GM12878 (cell line): ENCODE measurements at regions not wholly inside any gene's neighbourhood (a gene's known extent, or its start where the extent isn't known, plus 50 kb on each side); places are given as distances from the start of the nearest gene placed in this dataset.

Source experiments
- ATAC-seq: fragments of 200-7000 bp; cut with Tn5 transposase; 3 replicates; pipeline ENCODE4 v1.9.1; 2020; ENCODE audit warnings: mild to moderate bottlenecking, moderate library complexity
- BruUV-seq: library from RNA; stranded (reverse); fragments of 400-500 nt; replicated peaks from 2 replicates; lab custom pipeline; 2021; lab: Mats Ljungman, UMichigan
- CTCF ChIA-PET: fragments of 300-600 bp; sonication (Branson Sonifier 250); formaldehyde crosslinking; extraction: SDS; loops from one replicate; lab custom pipeline; 2021; ENCODE audit warnings: inconsistent platforms; lab: Yijun Ruan, JAX
- POLR2A ChIA-PET: fragments of 350-600 bp; formaldehyde crosslinking; extraction: SDS; loops from one replicate; lab custom pipeline; 2021; ENCODE audit warnings: inconsistent platforms; lab: Charles Lee
- RAD21 ChIA-PET: fragments of 300-600 bp; sonication (Branson Sonifier 250); formaldehyde crosslinking; loops from one replicate; lab custom pipeline; 2023; ENCODE audit warnings: antibody characterized with exemption; ENCODE audit not compliant: unreplicated experiment; lab: Charles Lee
- SMC1A ChIA-PET: fragments of 300-600 bp; sonication (Branson Sonifier 250); formaldehyde crosslinking; loops from one replicate; lab custom pipeline; 2023; ENCODE audit not compliant: unreplicated experiment, uncharacterized antibody; lab: Charles Lee
- DNase-seq: peaks from one replicate; pipeline ENCODE4 v3.0.0-alpha.2; 2011; ENCODE audit warnings: low read depth, low spot score
- FAIRE-seq: peaks from 3 replicates; lab custom pipeline; 2011; peaks lifted over from hg19 to GRCh38; lab: Jason Lieb, UNC
- H2AFZ ChIP-seq: 2 replicates; pipeline ENCODE4 v1.6.0; 2011; ENCODE audit warnings: low read depth, low read length, control low read depth; ENCODE audit not compliant: control insufficient read depth
- H3K27ac ChIP-seq: 2 replicates; pipeline ENCODE4 v1.5.1; 2011; ENCODE audit warnings: control low read depth; ENCODE audit not compliant: control insufficient read depth, insufficient read depth
- H3K27me3 ChIP-seq, 2 experiments: replicated peaks in 1 of 2; 2 replicates each; pipeline versions ENCODE4 v1.6.0 to v1.6.1; 2011; ENCODE audit warnings: low read length in 1 of 2; ENCODE audit not compliant: control insufficient read depth in 2 of 2, insufficient read depth in 2 of 2
- H3K36me3 ChIP-seq, 2 experiments: 2 replicates each; pipeline ENCODE4 v1.5.1; 2011; ENCODE audit warnings: low read length in 1 of 2; ENCODE audit not compliant: control insufficient read depth in 2 of 2, insufficient read depth in 2 of 2
- H3K4me1 ChIP-seq: 2 replicates; pipeline ENCODE4 v1.6.1; 2011; ENCODE audit warnings: mild to moderate bottlenecking, low read length, moderate library complexity, mixed read lengths; ENCODE audit not compliant: control insufficient read depth, insufficient read depth
- H3K4me2 ChIP-seq: 2 replicates; pipeline ENCODE4 v1.6.0; 2011; ENCODE audit warnings: control low read depth; ENCODE audit not compliant: control insufficient read depth, insufficient read depth
- H3K4me3 ChIP-seq: fragments of 200-600 bp; sonication (generic); 2 replicates; pipeline ENCODE4 v1.5.1; 2016
- H3K79me2 ChIP-seq: 2 replicates; pipeline ENCODE4 v1.6.0; 2011; ENCODE audit warnings: low read length; ENCODE audit not compliant: control insufficient read depth, insufficient read depth
- H3K9ac ChIP-seq: 2 replicates; pipeline ENCODE4 v1.8.0; 2011; ENCODE audit warnings: low read length, control low read depth, mixed read lengths; ENCODE audit not compliant: control insufficient read depth, insufficient read depth
- H3K9me3 ChIP-seq: replicated peaks from 3 replicates; pipeline ENCODE4 v1.5.1; 2011; ENCODE audit warnings: mild to moderate bottlenecking, low read length; ENCODE audit not compliant: control insufficient read depth, insufficient read depth
- H4K20me1 ChIP-seq: 2 replicates; pipeline ENCODE4 v1.6.0; 2011; ENCODE audit not compliant: control insufficient read depth, insufficient read depth
- CHD1 ChIP-seq: IDR thresholded peaks from 2 replicates; pipeline ENCODE4 v1.6.1; 2012; ENCODE audit warnings: low read depth, low read length, improper control_type of control experiment
- DPF2 ChIP-seq: fragments of 450-650 bp; IDR thresholded peaks from 2 replicates; pipeline ENCODE4 v1.6.1; 2017; ENCODE audit warnings: mild to moderate bottlenecking
- IKZF2 ChIP-seq, 2 experiments: fragments of 450-650 bp; IDR thresholded peaks; 2 replicates each; pipeline ENCODE4 v1.6.1; 2017; ENCODE audit warnings: mild to moderate bottlenecking in 2 of 2, moderate library complexity in 2 of 2
- JUND ChIP-seq: IDR thresholded peaks from 2 replicates; pipeline ENCODE4 v1.6.1; 2012; ENCODE audit warnings: low read depth, mild to moderate bottlenecking, low read length, improper control_type of control experiment, moderate library complexity
- LARP7 ChIP-seq: fragments of 450-650 bp; IDR thresholded peaks from 2 replicates; pipeline ENCODE4 v1.6.1; 2017; ENCODE audit warnings: mild to moderate bottlenecking
- MEF2A ChIP-seq: IDR thresholded peaks from 2 replicates; pipeline ENCODE4 v1.6.1; 2011; ENCODE audit warnings: low read depth, mild to moderate bottlenecking, low read length, moderate library complexity; ENCODE audit not compliant: insufficient read depth
- MTA2 ChIP-seq: fragments of 450-650 bp; IDR thresholded peaks from 2 replicates; pipeline ENCODE4 v1.6.1; 2016; ENCODE audit warnings: low read depth, mild to moderate bottlenecking, moderate library complexity
- MYC ChIP-seq: IDR thresholded peaks from 2 replicates; pipeline ENCODE4 v1.6.1; 2011; ENCODE audit warnings: mild to moderate bottlenecking, low read length, moderate library complexity, inconsistent platforms; ENCODE audit not compliant: insufficient read depth, insufficient replicate concordance, insufficient read length, severe bottlenecking
- NR2F1 ChIP-seq: fragments of 450-650 bp; conservative IDR thresholded peaks from 2 replicates; pipeline ENCODE4 v1.6.1; 2017; ENCODE audit warnings: mild to moderate bottlenecking
- PAX8 ChIP-seq: fragments of 450-650 bp; IDR thresholded peaks from 2 replicates; pipeline ENCODE4 v1.6.1; 2017; ENCODE audit warnings: mild to moderate bottlenecking, moderate library complexity
- ZZZ3 ChIP-seq: IDR thresholded peaks from 2 replicates; pipeline ENCODE4 v1.6.1; 2011; ENCODE audit warnings: low read depth; ENCODE audit not compliant: control insufficient read depth, insufficient read length
- WGBS: methylation state at CpG from one replicate; pipeline ENCODE4 v1.1.6; 2016; ENCODE audit warnings: low lambda C conversion rate; ENCODE audit not compliant: insufficient replicate concordance, insufficient coverage; ENCODE audit errors: missing lambda C conversion rate; 5-methylcytosine and 5-hydroxymethylcytosine counted together
- in situ Hi-C: fragments of 300-500 bp; cut with MboI; formaldehyde crosslinking; loops from 9 replicates; pipeline ENCODE4 v1.14.3; 2018; ENCODE audit warnings: mixed read lengths
- intact Hi-C: fragments of 100-400 bp; cut with micrococcal nuclease; formaldehyde crosslinking; loops from one replicate; pipeline ENCODE4 v1.14.2; 2022; ENCODE audit not compliant: unreplicated experiment
- TF ChIP-seq, protein P1 (sequence below): IDR thresholded peaks from 2 replicates; pipeline ENCODE4 v1.6.1; 2012; ENCODE audit warnings: low read depth, low read length, improper control_type of control experiment
- TF ChIP-seq, protein P2 (sequence below): IDR thresholded peaks from 2 replicates; pipeline ENCODE4 v1.6.1; 2011; ENCODE audit warnings: low read depth, low read length, improper control_type of control experiment, borderline replicate concordance

DNA sequence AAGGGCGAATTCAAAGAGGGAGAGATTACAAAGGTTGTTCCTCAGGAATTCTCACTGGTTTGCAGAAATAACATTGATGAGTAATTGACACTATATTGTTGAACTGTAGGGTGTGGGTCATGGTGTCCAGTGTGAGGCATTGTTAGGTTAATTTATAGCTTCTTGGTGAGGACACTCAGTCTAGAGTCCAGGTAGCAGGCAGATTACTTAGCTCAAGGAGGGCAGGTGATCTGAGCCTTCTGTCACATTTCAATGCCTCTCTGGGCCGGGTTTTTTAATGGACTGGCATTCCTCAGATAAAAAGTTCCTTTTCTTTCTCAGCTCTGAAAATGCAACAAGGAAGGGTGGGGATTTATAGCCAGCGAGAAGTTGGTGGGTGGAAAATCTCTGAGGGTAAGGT lies 194.2 kb upstream of the PROK2 start:
- SMC1A ChIA-PET, result interaction anchor here (0.6 to 7.5 kb wide), 5 partner anchors 7 to 466 kb away, joined by 3 to 58 read pairs (median 7); no protein-coding TSS in a partner anchor
- Histone ChIP-seq H3K27ac (peak overlapping the region; percentile 78), H2AFZ (no peak overlapping the region), H4K20me1 (no peaks in the 10 kb centered on the region), H3K4me3 (peak overlapping the region; percentile 40; the same call in 1 of the 2 replicates), H3K9ac (peak overlapping the region; percentile 44; the same call in 1 of the 2 replicates), H3K9me3 (peaks cover 2% of the 10 kb centered on the region; the same call in 2 of the 3 replicates), H3K36me3 (no peaks in the 10 kb centered on the region), H3K4me1 (peaks cover 45% of the 10 kb centered on the region), H3K27me3 (no peaks in the 10 kb centered on the region), H3K79me2 (peaks cover 2% of the 10 kb centered on the region), H3K4me2 (peak overlapping the region; percentile 89)
- peak; percentile 28 for ATAC-seq
- no TSS peak for BruUV-seq
- RAD21 ChIA-PET, result interaction anchor here (1.2 to 2.4 kb wide), 4 partner anchors 11 to 202 kb away, joined by 3 to 13 read pairs (median 4); no protein-coding TSS in a partner anchor
- no peak for DNase-seq
- 73% methylated on average over 3 of the region's 3 CpGs for whole genome bisulfite sequencing
- POLR2A ChIA-PET, result interaction anchor here (2.6 kb wide), 1 partner anchor 101 kb away, joined by 10 read pairs; no protein-coding TSS in a partner anchor
- intact Hi-C loops, result loop anchor here (2.0 kb wide), 1 partner anchor 122 kb away; no protein-coding TSS in a partner anchor
- no peak for FAIRE-seq
- CTCF ChIA-PET, result interaction anchor here (1.1 to 3.0 kb wide), 3 partner anchors 8 to 840 kb away, joined by 3 to 9 read pairs (median 5); no protein-coding TSS in a partner anchor
- in situ Hi-C loops, result no loop called here
- TF ChIP-seq PAX8, result no peak
- TF ChIP-seq, protein P1, sequence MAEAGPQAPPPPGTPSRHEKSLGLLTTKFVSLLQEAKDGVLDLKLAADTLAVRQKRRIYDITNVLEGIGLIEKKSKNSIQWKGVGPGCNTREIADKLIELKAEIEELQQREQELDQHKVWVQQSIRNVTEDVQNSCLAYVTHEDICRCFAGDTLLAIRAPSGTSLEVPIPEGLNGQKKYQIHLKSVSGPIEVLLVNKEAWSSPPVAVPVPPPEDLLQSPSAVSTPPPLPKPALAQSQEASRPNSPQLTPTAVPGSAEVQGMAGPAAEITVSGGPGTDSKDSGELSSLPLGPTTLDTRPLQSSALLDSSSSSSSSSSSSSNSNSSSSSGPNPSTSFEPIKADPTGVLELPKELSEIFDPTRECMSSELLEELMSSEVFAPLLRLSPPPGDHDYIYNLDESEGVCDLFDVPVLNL, result no peak

DNA sequence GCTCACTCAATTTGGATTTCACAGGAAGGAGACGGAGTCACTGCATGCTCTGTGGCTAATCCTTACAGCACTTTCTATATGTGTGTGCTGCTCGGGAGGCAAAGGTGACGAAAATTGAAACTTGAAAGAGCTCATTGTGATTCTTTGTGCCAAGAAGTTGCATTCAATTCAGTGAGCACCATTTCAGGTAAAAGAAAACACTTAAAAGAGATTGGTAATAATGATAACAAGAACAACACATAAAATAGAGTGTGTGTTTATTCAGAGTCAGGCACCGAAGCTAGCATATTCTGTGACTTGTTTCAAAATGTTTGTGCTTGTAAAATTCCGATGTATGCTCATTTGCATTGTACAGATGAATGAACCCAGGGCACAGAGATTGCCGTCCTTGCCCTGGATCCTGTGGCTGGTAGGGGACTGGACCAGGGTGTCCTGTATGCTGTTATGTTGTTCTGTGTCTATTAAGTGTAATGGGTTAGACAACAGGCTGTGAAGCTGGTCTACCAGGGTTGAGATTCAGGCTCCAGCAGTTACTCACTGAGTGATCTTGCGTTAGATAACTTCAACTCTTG lies 193.3 kb upstream of the PROK2 start:
- SMC1A ChIA-PET, result interaction anchor here (0.6 to 7.5 kb wide), 25 partner anchors 8 to 852 kb away, joined by 3 to 58 read pairs (median 4); no protein-coding TSS in a partner anchor
- no TSS peak for BruUV-seq
- DNase-seq, result peak; percentile 81
- peaks cover 2% of the 10 kb centered on the region for H3K79me2 ChIP-seq
- H3K4me3 ChIP-seq, result peak overlapping the region; percentile 40; the same call in 1 of the 2 replicates
- no peaks in the 10 kb centered on the region for H3K27me3 ChIP-seq
- CTCF ChIA-PET, result interaction anchor here (0.7 to 3.0 kb wide), 11 partner anchors 9 to 843 kb away, joined by 3 to 9 read pairs (median 5); no protein-coding TSS in a partner anchor
- peak overlapping the region; percentile 28; the same call in 1 of the 2 replicates for H2AFZ ChIP-seq
- H4K20me1 ChIP-seq, result no peaks in the 10 kb centered on the region
- intact Hi-C loops (loop anchor here (2.0 kb wide), 1 partner anchor 123 kb away; no protein-coding TSS in a partner anchor), in situ Hi-C loops (no loop called here)
- no peaks in the 10 kb centered on the region for H3K36me3 ChIP-seq
- peak; percentile 80 for FAIRE-seq
- POLR2A ChIA-PET, result interaction anchor here (0.6 to 2.6 kb wide), 5 partner anchors 11 to 785 kb away, joined by 3 to 10 read pairs (median 4); no protein-coding TSS in a partner anchor
- WGBS, result 0% methylated on average over 7 of the region's 7 CpGs
- peak overlapping the region; percentile 44; the same call in 1 of the 2 replicates for H3K9ac ChIP-seq
- peak; percentile 90 for ATAC-seq
- H3K9me3 ChIP-seq, result peaks cover 2% of the 10 kb centered on the region; the same call in 2 of the 3 replicates
- peaks cover 39% of the 10 kb centered on the region for H3K4me1 ChIP-seq
- H3K27ac ChIP-seq, result peak overlapping the region; percentile 78
- RAD21 ChIA-PET, result interaction anchor here (0.7 to 3.1 kb wide), 14 partner anchors 8 to 710 kb away, joined by 3 to 17 read pairs (median 4); no protein-coding TSS in a partner anchor
- peak overlapping the region; percentile 89 for H3K4me2 ChIP-seq
- TF ChIP-seq MTA2, result peak; percentile 40
- peak; percentile 86 to 90 for TF ChIP-seq IKZF2 (IDR thresholded peaks at IDR 0.05)
- no peak for TF ChIP-seq CHD1
- 0 out of 2 replicates have a peak, but pooled peaks have one; percentile 37 for TF ChIP-seq NR2F1
- no peak for TF ChIP-seq ZZZ3
- TF ChIP-seq JUND, result peak; percentile 29; the same call in 1 of the 2 replicates
- 0 out of 2 replicates have a peak, but pooled peaks have one; percentile 13 for TF ChIP-seq LARP7
- peak; percentile 67; the same call in 1 of the 2 replicates for TF ChIP-seq DPF2
- TF ChIP-seq, protein P2, sequence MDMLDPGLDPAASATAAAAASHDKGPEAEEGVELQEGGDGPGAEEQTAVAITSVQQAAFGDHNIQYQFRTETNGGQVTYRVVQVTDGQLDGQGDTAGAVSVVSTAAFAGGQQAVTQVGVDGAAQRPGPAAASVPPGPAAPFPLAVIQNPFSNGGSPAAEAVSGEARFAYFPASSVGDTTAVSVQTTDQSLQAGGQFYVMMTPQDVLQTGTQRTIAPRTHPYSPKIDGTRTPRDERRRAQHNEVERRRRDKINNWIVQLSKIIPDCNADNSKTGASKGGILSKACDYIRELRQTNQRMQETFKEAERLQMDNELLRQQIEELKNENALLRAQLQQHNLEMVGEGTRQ, result no peak
- TF ChIP-seq MEF2A, result 0 out of 2 replicates have a peak, but pooled peaks have one; percentile 71
- no peak for TF ChIP-seq MYC
